ENCODE measurements at regions not wholly inside any gene's neighbourhood (a gene's known extent, or its start where the extent isn't known, plus 50 kb on each side); places are given as distances from the start of the nearest gene placed in this dataset.
A peak's percentile ranks its signal among the peaks of the same experiment; 100 is the strongest.
"Not testable (repeated sequence)": the region's sequence is repeated elsewhere in the genome, so short reads cannot be mapped to it uniquely, and the experiment has no call there.

- DNase-seq (ENCODE audit: low read depth): no peak
- H3K9me3 ChIP-seq (ENCODE audit: control insufficient read depth, low read length): peaks cover 2% of the 10 kb centered on the region
- no peak overlapping the region for H3K4me3 ChIP-seq (ENCODE audit: low read length)
- no peak overlapping the region for H3K9ac ChIP-seq (ENCODE audit: low read length)
- no peaks in the 10 kb centered on the region for H3K36me3 ChIP-seq (ENCODE audit: control insufficient read depth, insufficient read depth, low read length, severe bottlenecking)
- no peaks in the 10 kb centered on the region for H3K4me1 ChIP-seq (ENCODE audit: control insufficient read depth, insufficient read depth, low read length)
- no peaks in the 10 kb centered on the region for H3K27me3 ChIP-seq (replicated peaks; ENCODE audit: control insufficient read depth, insufficient read depth, low read length)
These were observed 1646.2 kb upstream of the FLRT2 start for GRCh38 chr14:83883732-83884131.

DNA sequence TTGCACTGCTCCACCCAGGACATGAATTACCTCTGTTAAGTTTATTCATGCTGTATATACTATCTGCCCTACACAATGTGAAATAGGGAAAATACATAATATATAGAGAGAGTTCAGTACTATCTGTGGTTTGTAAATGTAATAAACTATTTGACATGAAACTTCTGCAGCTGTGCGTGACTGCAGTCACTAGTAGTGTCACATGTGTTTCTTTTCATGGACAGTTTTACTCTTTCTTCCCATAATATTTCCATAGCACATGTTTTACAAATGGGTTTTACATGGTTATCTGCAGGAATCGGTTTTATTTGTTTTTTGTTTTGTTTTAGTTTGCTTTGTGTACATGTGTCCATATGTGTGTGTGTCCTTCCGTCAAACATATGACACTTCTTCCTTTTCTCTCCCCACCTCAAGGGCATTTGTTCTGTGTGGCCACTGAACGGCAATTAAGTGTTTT, 1644.1 kb upstream of the FLRT2 start:
- no peaks in the 10 kb centered on the region for H3K36me3 ChIP-seq (ENCODE audit: control insufficient read depth, insufficient read depth, low read length, severe bottlenecking)
- H3K9me3 ChIP-seq (ENCODE audit: control insufficient read depth, low read length): no peaks in the 10 kb centered on the region
- H3K27me3 ChIP-seq (replicated peaks; ENCODE audit: control insufficient read depth, insufficient read depth, low read length): no peaks in the 10 kb centered on the region
- DNase-seq (ENCODE audit: low read depth): no peak
- H3K4me1 ChIP-seq (ENCODE audit: control insufficient read depth, insufficient read depth, low read length): no peaks in the 10 kb centered on the region
- no peak overlapping the region for H3K9ac ChIP-seq (ENCODE audit: low read length)
- H3K4me3 ChIP-seq (ENCODE audit: low read length): no peak overlapping the region

DNA sequence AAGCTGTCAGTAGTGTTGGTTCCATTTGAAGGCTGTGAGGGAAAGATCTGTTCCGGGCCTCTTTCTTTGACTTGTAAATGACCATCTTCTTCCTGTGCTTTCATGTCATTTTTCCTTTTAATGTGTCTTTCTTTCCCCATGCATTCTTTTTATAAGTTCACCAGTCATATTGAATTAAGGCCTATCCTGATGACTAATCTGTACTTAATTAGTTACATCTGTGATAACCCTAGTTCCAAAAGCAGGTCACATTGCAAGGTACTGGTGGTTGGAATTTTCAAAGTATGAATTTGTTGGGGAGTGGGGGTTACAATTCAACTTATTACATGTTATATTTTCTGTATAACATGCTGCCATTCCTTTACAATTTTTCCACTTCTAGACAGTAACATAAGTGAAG, 1642.1 kb upstream of the FLRT2 start:
- Histone ChIP-seq H3K4me1 (ENCODE audit: control insufficient read depth, insufficient read depth, low read length) (no peaks in the 10 kb centered on the region), H3K9me3 (ENCODE audit: control insufficient read depth, low read length) (no peaks in the 10 kb centered on the region), H3K4me3 (ENCODE audit: low read length) (no peak overlapping the region), H3K9ac (ENCODE audit: low read length) (no peak overlapping the region), H3K36me3 (ENCODE audit: control insufficient read depth, insufficient read depth, low read length, severe bottlenecking) (no peaks in the 10 kb centered on the region), H3K27me3 (replicated peaks; ENCODE audit: control insufficient read depth, insufficient read depth, low read length) (no peaks in the 10 kb centered on the region)
- peak; percentile 52 for DNase-seq (ENCODE audit: low read depth)

GRCh38 chr14:83893447-83893846, 1636.5 kb upstream of the FLRT2 start:
- Histone ChIP-seq H3K4me3 (ENCODE audit: low read length) (no peak overlapping the region), H3K9me3 (ENCODE audit: control insufficient read depth, low read length) (no peaks in the 10 kb centered on the region), H3K4me1 (ENCODE audit: control insufficient read depth, insufficient read depth, low read length) (no peaks in the 10 kb centered on the region), H3K36me3 (ENCODE audit: control insufficient read depth, insufficient read depth, low read length, severe bottlenecking) (no peaks in the 10 kb centered on the region), H3K9ac (ENCODE audit: low read length) (no peak overlapping the region), H3K27me3 (replicated peaks; ENCODE audit: control insufficient read depth, insufficient read depth, low read length) (no peaks in the 10 kb centered on the region)
- DNase-seq (ENCODE audit: low read depth): no peak

GRCh38 chr14:83894568-83894967, 1635.4 kb upstream of the FLRT2 start:
- Histone ChIP-seq H3K4me1 (ENCODE audit: control insufficient read depth, insufficient read depth, low read length) (no peaks in the 10 kb centered on the region), H3K4me3 (ENCODE audit: low read length) (no peak overlapping the region), H3K9ac (ENCODE audit: low read length) (no peak overlapping the region), H3K9me3 (ENCODE audit: control insufficient read depth, low read length) (no peaks in the 10 kb centered on the region), H3K27me3 (replicated peaks; ENCODE audit: control insufficient read depth, insufficient read depth, low read length) (no peaks in the 10 kb centered on the region), H3K36me3 (ENCODE audit: control insufficient read depth, insufficient read depth, low read length, severe bottlenecking) (no peaks in the 10 kb centered on the region)
- DNase-seq (ENCODE audit: low read depth): peak; percentile 40

- not testable (repeated sequence) for H3K36me3 ChIP-seq (ENCODE audit: control insufficient read depth, insufficient read depth, low read length, severe bottlenecking); DNase-seq (ENCODE audit: low read depth); H3K4me3 ChIP-seq (ENCODE audit: low read length); H3K9ac ChIP-seq (ENCODE audit: low read length); H3K27me3 ChIP-seq (replicated peaks; ENCODE audit: control insufficient read depth, insufficient read depth, low read length); H3K9me3 ChIP-seq (ENCODE audit: control insufficient read depth, low read length); H3K4me1 ChIP-seq (ENCODE audit: control insufficient read depth, insufficient read depth, low read length)
These were observed 1631.4 kb upstream of the FLRT2 start for GRCh38 chr14:83898558-83898957.

DNA sequence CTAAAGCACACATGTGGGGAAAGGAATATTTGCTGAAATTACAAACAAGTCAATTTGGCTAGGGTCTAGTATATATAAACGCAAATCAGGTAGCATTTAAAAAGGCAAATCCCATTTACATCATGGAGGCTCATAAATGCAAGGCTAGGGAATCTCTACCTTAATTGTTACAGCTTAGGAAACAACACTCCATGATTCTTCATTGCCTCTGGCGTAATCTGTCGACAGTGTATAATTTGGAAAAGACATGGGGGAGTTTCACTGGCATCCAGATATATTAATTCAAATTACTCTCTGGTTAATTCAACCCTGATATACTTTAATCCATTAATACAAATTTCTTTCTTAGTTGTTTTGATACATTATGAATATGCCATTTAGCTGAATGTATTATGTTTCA, 1630.2 kb upstream of the FLRT2 start:
- no peaks in the 10 kb centered on the region for H3K36me3 ChIP-seq (ENCODE audit: control insufficient read depth, insufficient read depth, low read length, severe bottlenecking)
- H3K4me3 ChIP-seq (ENCODE audit: low read length): no peak overlapping the region
- H3K9ac ChIP-seq (ENCODE audit: low read length): no peak overlapping the region
- H3K9me3 ChIP-seq (ENCODE audit: control insufficient read depth, low read length): no peaks in the 10 kb centered on the region
- no peaks in the 10 kb centered on the region for H3K27me3 ChIP-seq (replicated peaks; ENCODE audit: control insufficient read depth, insufficient read depth, low read length)
- DNase-seq (ENCODE audit: low read depth): no peak
- H3K4me1 ChIP-seq (ENCODE audit: control insufficient read depth, insufficient read depth, low read length): no peaks in the 10 kb centered on the region

GRCh38 chr14:83905157-83905556, 1624.8 kb upstream of the FLRT2 start:
- DNase-seq (ENCODE audit: low read depth): no peak
- Histone ChIP-seq H3K4me3 (ENCODE audit: low read length) (no peak overlapping the region), H3K4me1 (ENCODE audit: control insufficient read depth, insufficient read depth, low read length) (no peaks in the 10 kb centered on the region), H3K9ac (ENCODE audit: low read length) (no peak overlapping the region), H3K36me3 (ENCODE audit: control insufficient read depth, insufficient read depth, low read length, severe bottlenecking) (no peaks in the 10 kb centered on the region), H3K27me3 (replicated peaks; ENCODE audit: control insufficient read depth, insufficient read depth, low read length) (no peaks in the 10 kb centered on the region), H3K9me3 (ENCODE audit: control insufficient read depth, low read length) (no peaks in the 10 kb centered on the region)

- H3K36me3 ChIP-seq (ENCODE audit: control insufficient read depth, insufficient read depth, low read length, severe bottlenecking): no peaks in the 10 kb centered on the region
- no peak overlapping the region for H3K9ac ChIP-seq (ENCODE audit: low read length)
- H3K4me3 ChIP-seq (ENCODE audit: low read length): no peak overlapping the region
- H3K9me3 ChIP-seq (ENCODE audit: control insufficient read depth, low read length): no peaks in the 10 kb centered on the region
- no peaks in the 10 kb centered on the region for H3K4me1 ChIP-seq (ENCODE audit: control insufficient read depth, insufficient read depth, low read length)
- no peak for DNase-seq (ENCODE audit: low read depth)
- H3K27me3 ChIP-seq (replicated peaks; ENCODE audit: control insufficient read depth, insufficient read depth, low read length): no peaks in the 10 kb centered on the region
These were observed 1621.5 kb upstream of the FLRT2 start for GRCh38 chr14:83908419-83908818.

DNA sequence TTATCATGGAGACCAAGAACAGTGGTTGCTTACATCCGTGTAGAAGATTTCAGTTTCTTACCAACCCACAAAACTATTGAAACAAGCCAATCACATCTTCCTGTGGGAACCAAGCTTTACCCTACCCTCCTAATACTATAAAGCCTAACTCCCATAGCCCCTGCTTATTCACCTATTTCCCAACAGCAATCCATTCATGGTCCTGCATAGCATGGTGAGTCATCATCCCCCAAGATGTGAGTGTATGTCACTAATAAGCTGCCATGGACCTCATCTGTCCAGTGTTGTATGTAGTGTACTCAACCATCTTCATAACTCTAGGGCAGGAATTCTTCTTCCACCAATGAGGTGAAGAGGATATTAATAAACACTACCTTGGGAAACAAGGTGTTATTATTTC, 1620.4 kb upstream of the FLRT2 start:
- Histone ChIP-seq H3K4me3 (ENCODE audit: low read length) (no peak overlapping the region), H3K27me3 (replicated peaks; ENCODE audit: control insufficient read depth, insufficient read depth, low read length) (no peaks in the 10 kb centered on the region), H3K9ac (ENCODE audit: low read length) (no peak overlapping the region), H3K36me3 (ENCODE audit: control insufficient read depth, insufficient read depth, low read length, severe bottlenecking) (no peaks in the 10 kb centered on the region), H3K4me1 (ENCODE audit: control insufficient read depth, insufficient read depth, low read length) (no peaks in the 10 kb centered on the region), H3K9me3 (ENCODE audit: control insufficient read depth, low read length) (no peaks in the 10 kb centered on the region)
- no peak for DNase-seq (ENCODE audit: low read depth)

DNA sequence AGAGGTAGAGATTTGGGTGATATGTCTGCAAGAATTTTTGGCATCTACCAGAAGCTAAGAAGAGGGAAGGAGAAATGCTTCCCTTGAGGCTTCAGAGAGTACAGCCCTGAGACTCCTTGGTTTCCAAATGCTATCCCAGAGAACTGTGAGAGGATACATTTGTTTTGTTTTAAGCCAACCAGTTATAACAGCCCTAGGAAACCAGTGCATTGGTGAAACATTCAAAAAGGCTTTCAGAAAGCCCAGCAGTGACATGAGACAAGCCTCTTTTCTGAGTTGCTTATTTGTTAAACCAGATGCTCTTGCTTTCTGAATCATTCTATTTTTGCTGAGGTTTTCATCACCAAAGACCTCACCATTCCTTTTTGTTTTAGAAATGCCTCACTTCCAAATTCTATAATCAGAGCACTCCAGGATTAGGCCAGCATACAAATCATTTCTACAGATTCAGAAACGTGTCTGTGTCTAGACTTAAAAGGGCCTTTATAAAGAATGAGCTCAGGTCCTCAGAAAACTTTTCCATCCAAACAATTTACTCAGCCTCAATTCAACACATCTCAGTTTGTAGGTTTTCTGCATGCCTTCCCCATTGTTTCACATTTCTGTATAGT, 1617.8 kb upstream of the FLRT2 start:
- DNase-seq (ENCODE audit: low read depth): peak; percentile 24
- no peak overlapping the region for H3K9ac ChIP-seq (ENCODE audit: low read length)
- no peaks in the 10 kb centered on the region for H3K36me3 ChIP-seq (ENCODE audit: control insufficient read depth, insufficient read depth, low read length, severe bottlenecking)
- H3K9me3 ChIP-seq (ENCODE audit: control insufficient read depth, low read length): no peaks in the 10 kb centered on the region
- no peak overlapping the region for H3K4me3 ChIP-seq (ENCODE audit: low read length)
- no peaks in the 10 kb centered on the region for H3K27me3 ChIP-seq (replicated peaks; ENCODE audit: control insufficient read depth, insufficient read depth, low read length)
- H3K4me1 ChIP-seq (ENCODE audit: control insufficient read depth, insufficient read depth, low read length): no peaks in the 10 kb centered on the region

DNA sequence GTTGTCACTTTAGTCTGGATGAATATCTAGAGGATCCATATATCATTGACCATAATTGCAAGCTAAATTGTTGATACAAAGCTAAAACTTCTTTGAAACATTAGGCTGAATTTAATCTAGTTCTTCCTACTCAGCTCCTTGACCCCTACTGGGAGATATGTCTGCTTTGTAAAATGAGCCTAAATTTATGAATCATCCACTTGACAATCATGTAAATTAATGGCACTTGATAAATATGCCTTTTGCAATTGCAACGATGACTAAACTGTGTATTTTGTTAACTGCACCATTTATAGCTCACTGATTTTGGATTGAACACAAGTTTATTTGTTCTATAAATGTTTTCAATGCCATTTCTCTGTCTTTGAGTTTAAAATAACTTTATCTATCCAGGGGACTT, 1616.5 kb upstream of the FLRT2 start:
- Histone ChIP-seq H3K36me3 (ENCODE audit: control insufficient read depth, insufficient read depth, low read length, severe bottlenecking) (no peaks in the 10 kb centered on the region), H3K27me3 (replicated peaks; ENCODE audit: control insufficient read depth, insufficient read depth, low read length) (no peaks in the 10 kb centered on the region), H3K9ac (ENCODE audit: low read length) (no peak overlapping the region), H3K9me3 (ENCODE audit: control insufficient read depth, low read length) (no peaks in the 10 kb centered on the region), H3K4me1 (ENCODE audit: control insufficient read depth, insufficient read depth, low read length) (no peaks in the 10 kb centered on the region), H3K4me3 (ENCODE audit: low read length) (no peak overlapping the region)
- no peak for DNase-seq (ENCODE audit: low read depth)

All from adipocyte (in vitro differentiated cells).